Tibial nerve (tissue), 4 donors: ENCODE measurements at regions not wholly inside any gene's neighbourhood (a gene's known extent, or its start where the extent isn't known, plus 50 kb on each side); places are given as distances from the start of the nearest gene placed in this dataset.

ENCODE experiments used
- CTCF ChIP-seq, 5 experiments: fragments of 200-600 bp in 3 of 5; fragments of 450-650 bp in 2 of 5; sonication (generic) in 3 of 5; IDR thresholded peaks; one replicate each; pipeline ENCODE4 v1.5.1; 2016 to 2019; ENCODE audit warnings: antibody characterized with exemption in 5 of 5, mild to moderate bottlenecking in 3 of 5, moderate library complexity in 2 of 5
- EP300 ChIP-seq, 2 donors: sonication (generic); formaldehyde crosslinking; IDR thresholded peaks; one replicate each; pipeline ENCODE4 v1.6.1; 2017; ENCODE audit warnings: antibody characterized with exemption in 2 of 2, mild to moderate bottlenecking in 1 of 2
- POLR2A ChIP-seq, 2 donors: fragments of 450-650 bp; IDR thresholded peaks; one replicate each; pipeline ENCODE4 v1.6.1; 2017; ENCODE audit warnings: antibody characterized with exemption in 2 of 2, mild to moderate bottlenecking in 2 of 2, moderate library complexity in 2 of 2

GRCh38 chr15:72935521-72935920 is 116.7 kb upstream of the NEO1 start:
- no peak for TF ChIP-seq EP300 (IDR thresholded peaks at IDR 0.05)
- no peak for TF ChIP-seq CTCF (IDR thresholded peaks at IDR 0.05)
- TF ChIP-seq POLR2A (IDR thresholded peaks at IDR 0.05), result no peak
